ENCODE measurements at regions not wholly inside any gene's neighbourhood (a gene's known extent, or its start where the extent isn't known, plus 50 kb on each side); places are given as distances from the start of the nearest gene placed in this dataset.

- DNase-seq (ENCODE audit: low spot score) (no peak), ATAC-seq (ENCODE audit: insufficient number of reproducible peaks, low FRiP score, low read depth) (no peak)
- H3K4me1 ChIP-seq (ENCODE audit: control insufficient read depth in 1 of 2, low read depth in 2 of 2) = no peaks in the 10 kb centered on the region
- TF ChIP-seq CTCF (IDR thresholded peaks at IDR 0.05) = no peak
- no peaks in the 10 kb centered on the region for H3K27me3 ChIP-seq (replicated peaks; ENCODE audit: insufficient read depth)
- H3K9me3 ChIP-seq = no peaks in the 10 kb centered on the region
- H3K4me3 ChIP-seq = no peak overlapping the region
- no peaks in the 10 kb centered on the region for H3K36me3 ChIP-seq
- no peak overlapping the region for H3K27ac ChIP-seq
Measured at GRCh38 chr11:26263769-26264168, 68.2 kb upstream of the ANO3 start.

- ATAC-seq (ENCODE audit: insufficient number of reproducible peaks, low FRiP score, low read depth) (no peak), DNase-seq (ENCODE audit: low spot score) (no peak)
- H3K4me1 ChIP-seq (ENCODE audit: control insufficient read depth in 1 of 2, low read depth in 2 of 2) = no peaks in the 10 kb centered on the region
- H3K36me3 ChIP-seq = no peaks in the 10 kb centered on the region
- H3K4me3 ChIP-seq = no peak overlapping the region
- H3K27me3 ChIP-seq (replicated peaks; ENCODE audit: insufficient read depth) = no peaks in the 10 kb centered on the region
- no peak for TF ChIP-seq CTCF (IDR thresholded peaks at IDR 0.05)
- no peaks in the 10 kb centered on the region for H3K9me3 ChIP-seq
- H3K27ac ChIP-seq = no peak overlapping the region
Measured at GRCh38 chr11:26264266-26264665, 67.7 kb upstream of the ANO3 start.

GRCh38 chr11:26268980-26269660, 62.8 kb upstream of the ANO3 start:
- Histone ChIP-seq H3K36me3 (no peaks in the 10 kb centered on the region), H3K4me1 (ENCODE audit: control insufficient read depth in 1 of 2, low read depth in 2 of 2) (no peaks in the 10 kb centered on the region), H3K27me3 (replicated peaks; ENCODE audit: insufficient read depth) (no peaks in the 10 kb centered on the region), H3K9me3 (no peaks in the 10 kb centered on the region), H3K27ac (no peak overlapping the region), H3K4me3 (no peak overlapping the region)
- DNase-seq (ENCODE audit: low spot score) (no peak), ATAC-seq (ENCODE audit: insufficient number of reproducible peaks, low FRiP score, low read depth) (no peak)
- TF ChIP-seq CTCF (IDR thresholded peaks at IDR 0.05) = no peak

GRCh38 chr11:26271666-26272065, 60.3 kb upstream of the ANO3 start:
- H3K27ac ChIP-seq = no peak overlapping the region
- no peak overlapping the region for H3K4me3 ChIP-seq
- no peaks in the 10 kb centered on the region for H3K27me3 ChIP-seq (replicated peaks; ENCODE audit: insufficient read depth)
- TF ChIP-seq CTCF (IDR thresholded peaks at IDR 0.05) = no peak
- DNase-seq (ENCODE audit: low spot score) (no peak), ATAC-seq (ENCODE audit: insufficient number of reproducible peaks, low FRiP score, low read depth) (no peak)
- no peaks in the 10 kb centered on the region for H3K4me1 ChIP-seq (ENCODE audit: control insufficient read depth in 1 of 2, low read depth in 2 of 2)
- H3K36me3 ChIP-seq = no peaks in the 10 kb centered on the region
- H3K9me3 ChIP-seq = no peaks in the 10 kb centered on the region

- no peak overlapping the region for H3K27ac ChIP-seq
- ATAC-seq (ENCODE audit: insufficient number of reproducible peaks, low FRiP score, low read depth) (peak; percentile 67), DNase-seq (ENCODE audit: low spot score) (no peak)
- no peaks in the 10 kb centered on the region for H3K36me3 ChIP-seq
- no peaks in the 10 kb centered on the region for H3K27me3 ChIP-seq (replicated peaks; ENCODE audit: insufficient read depth)
- H3K9me3 ChIP-seq = no peaks in the 10 kb centered on the region
- peak; percentile 81 for TF ChIP-seq CTCF (IDR thresholded peaks at IDR 0.05)
- H3K4me3 ChIP-seq = no peak overlapping the region
- no peaks in the 10 kb centered on the region for H3K4me1 ChIP-seq (ENCODE audit: control insufficient read depth in 1 of 2, low read depth in 2 of 2)
Measured at GRCh38 chr11:26276798-26277424, 55.0 kb upstream of the ANO3 start.

Measured in thoracic aorta (tissue), 2 donors.